WTC11 (cell line): ENCODE measurements at regions not wholly inside any gene's neighbourhood (a gene's known extent, or its start where the extent isn't known, plus 50 kb on each side); places are given as distances from the start of the nearest gene placed in this dataset.

Experiments used
- ATAC-seq: fragments of 200-7000 bp; cut with Tn5 transposase; 2 replicates; pipeline ENCODE4 v1.10.0; 2021; ENCODE audit warnings: mild to moderate bottlenecking, moderate library complexity
- CTCF ChIA-PET: fragments of 300-600 bp; sonication (Branson Sonifier 250); formaldehyde crosslinking; loops from one replicate; lab custom pipeline; 2021; ENCODE audit warnings: antibody characterized with exemption; lab: Charles Lee
- POLR2A ChIA-PET: fragments of 350-600 bp; sonication (Branson Sonifier 250); formaldehyde crosslinking; loops from one replicate; lab custom pipeline; 2021; ENCODE audit warnings: antibody characterized with exemption; lab: Charles Lee
- DNase-seq: peaks from one replicate; pipeline ENCODE4 v3.0.0; 2021; ENCODE audit warnings: low spot score
- H3K27ac Mint-ChIP-seq: 2 replicates; pipeline ENCODE4 v1.8.0; 2021; ENCODE audit warnings: mixed read lengths
- H3K27me3 Mint-ChIP-seq: 2 replicates; pipeline ENCODE4 v1.8.0; 2021; ENCODE audit warnings: low read depth, mild to moderate bottlenecking, moderate library complexity, mixed read lengths
- H3K36me3 Mint-ChIP-seq: 2 replicates; pipeline ENCODE4 v1.8.0; 2021; ENCODE audit warnings: mixed read lengths
- H3K4me1 Mint-ChIP-seq: 2 replicates; pipeline ENCODE4 v1.8.0; 2022; ENCODE audit warnings: mixed read lengths
- H3K4me3 Mint-ChIP-seq: 2 replicates; pipeline ENCODE4 v1.8.0; 2021; ENCODE audit warnings: mild to moderate bottlenecking, moderate library complexity, mixed read lengths
- H3K9me3 Mint-ChIP-seq: 2 replicates; pipeline ENCODE4 v1.8.0; 2021; ENCODE audit warnings: mixed read lengths
- CREB1 ChIP-seq: sonication (generic); formaldehyde crosslinking; IDR thresholded peaks from 2 replicates; pipeline ENCODE4 v1.8.0; 2023; ENCODE audit warnings: mild to moderate bottlenecking, missing genetic modification reagents
- CTCF ChIP-seq: fragments of 200-600 bp; IDR thresholded peaks from 2 replicates; pipeline ENCODE4 v1.8.0; 2022; ENCODE audit warnings: antibody characterized with exemption
- E2F4 ChIP-seq: sonication (generic); formaldehyde crosslinking; IDR thresholded peaks from 2 replicates; pipeline ENCODE4 v1.8.1; 2022; ENCODE audit warnings: low read depth, mild to moderate bottlenecking, moderate library complexity, missing genetic modification reagents, borderline replicate concordance
- E2F5 ChIP-seq: sonication (generic); formaldehyde crosslinking; IDR thresholded peaks from 2 replicates; pipeline ENCODE4 v1.8.1; 2022; ENCODE audit warnings: mild to moderate bottlenecking, moderate library complexity, missing genetic modification reagents
- EMX1 ChIP-seq: fragments of 250-450 bp; sonication (Bioruptor Pico); IDR thresholded peaks from 2 replicates; pipeline ENCODE4 v1.8.0; 2021; ENCODE audit warnings: mild to moderate bottlenecking
- HMGXB4 ChIP-seq: sonication (generic); formaldehyde crosslinking; IDR thresholded peaks from 2 replicates; pipeline ENCODE4 v1.8.1; 2023; ENCODE audit warnings: mild to moderate bottlenecking, moderate library complexity, missing genetic modification reagents
- IRF1 ChIP-seq: sonication (generic); formaldehyde crosslinking; IDR thresholded peaks from 2 replicates; pipeline ENCODE4 v1.8.0; 2023; ENCODE audit warnings: missing genetic modification reagents
- JUN ChIP-seq: sonication (generic); formaldehyde crosslinking; IDR thresholded peaks from 2 replicates; pipeline ENCODE4 v1.8.0; 2023; ENCODE audit warnings: mild to moderate bottlenecking, missing genetic modification reagents
- MAX ChIP-seq: sonication (generic); formaldehyde crosslinking; IDR thresholded peaks from 2 replicates; pipeline ENCODE4 v1.8.0; 2022; ENCODE audit warnings: mild to moderate bottlenecking, missing genetic modification reagents
- MXD4 ChIP-seq: fragments of 250-450 bp; sonication (Bioruptor Pico); IDR thresholded peaks from 2 replicates; pipeline ENCODE4 v1.8.0; 2021; ENCODE audit warnings: mild to moderate bottlenecking, moderate library complexity, borderline replicate concordance
- NR3C1 ChIP-seq: sonication (generic); formaldehyde crosslinking; conservative IDR thresholded peaks from 2 replicates; pipeline ENCODE4 v1.8.1; 2023; ENCODE audit warnings: low read depth, mild to moderate bottlenecking, missing genetic modification reagents
- PRDM15 ChIP-seq: sonication (generic); formaldehyde crosslinking; IDR thresholded peaks from 2 replicates; pipeline ENCODE4 v1.8.0; 2022; ENCODE audit warnings: missing genetic modification reagents
- PREB ChIP-seq: sonication (generic); formaldehyde crosslinking; IDR thresholded peaks from 2 replicates; pipeline ENCODE4 v1.8.1; 2022; ENCODE audit warnings: mild to moderate bottlenecking, missing genetic modification reagents, moderate library complexity, borderline replicate concordance
- SMAD4 ChIP-seq: sonication (generic); formaldehyde crosslinking; IDR thresholded peaks from 2 replicates; pipeline ENCODE4 v1.8.0; 2022; ENCODE audit warnings: mild to moderate bottlenecking, missing genetic modification reagents
- TEAD1 ChIP-seq: sonication (generic); formaldehyde crosslinking; IDR thresholded peaks from 2 replicates; pipeline ENCODE4 v1.8.0; 2022; ENCODE audit warnings: mild to moderate bottlenecking, missing genetic modification reagents
- ZMAT4 ChIP-seq: fragments of 250-450 bp; sonication (Bioruptor Pico); IDR thresholded peaks from 2 replicates; pipeline ENCODE4 v1.9.0; 2021; ENCODE audit warnings: mild to moderate bottlenecking
- ZNF121 ChIP-seq: sonication (generic); formaldehyde crosslinking; IDR thresholded peaks from 2 replicates; pipeline ENCODE4 v1.8.0; 2023; ENCODE audit warnings: missing genetic modification reagents
- ZNF396 ChIP-seq: fragments of 250-450 bp; sonication (Bioruptor Pico); IDR thresholded peaks from 2 replicates; pipeline ENCODE4 v1.8.0; 2021; ENCODE audit warnings: mild to moderate bottlenecking, moderate library complexity, borderline replicate concordance

- no peak overlapping the region for H3K4me3 Mint-ChIP-seq
- H3K9me3 Mint-ChIP-seq = no peaks in the 10 kb centered on the region
- DNase-seq = no peak
- no peak for TF ChIP-seq ZNF121 (CRISPR knock-in tag)
- no peak for TF ChIP-seq MXD4 (CRISPR knock-in tag)
- TF ChIP-seq E2F4 (CRISPR knock-in tag) = no peak
- TF ChIP-seq ZNF396 (CRISPR knock-in tag) = no peak
- no peak for TF ChIP-seq TEAD1
- TF ChIP-seq JUN = no peak
- no peak for TF ChIP-seq HMGXB4
- TF ChIP-seq MAX = no peak
- TF ChIP-seq PRDM15 = no peak
- TF ChIP-seq EMX1 (CRISPR knock-in tag) = no peak
- no peak for TF ChIP-seq NR3C1 (CRISPR knock-in tag)
- no peak for TF ChIP-seq PREB (CRISPR knock-in tag)
- no peak for TF ChIP-seq CREB1
- no peak for TF ChIP-seq ZMAT4 (CRISPR knock-in tag)
- TF ChIP-seq E2F5 (CRISPR knock-in tag) = no peak
- no peak for TF ChIP-seq CTCF
- TF ChIP-seq SMAD4 (CRISPR knock-in tag) = no peak
- TF ChIP-seq IRF1 (CRISPR knock-in tag) = no peak
- no peak for ATAC-seq
- H3K36me3 Mint-ChIP-seq = no peaks in the 10 kb centered on the region
- H3K4me1 Mint-ChIP-seq = peaks cover 3% of the 10 kb centered on the region; the same call in 1 of the 2 replicates
- no peak overlapping the region for H3K27ac Mint-ChIP-seq
- ChIA-PET POLR2A (no interaction called here), CTCF (no interaction called here)
- H3K27me3 Mint-ChIP-seq = no peaks in the 10 kb centered on the region
Measured at GRCh38 chr3:8387571-8387970, 114.1 kb upstream of the LMCD1 start.
